GM12878 (cell line): ENCODE measurements at regions not wholly inside any gene's neighbourhood (a gene's known extent, or its start where the extent isn't known, plus 50 kb on each side); places are given as distances from the start of the nearest gene placed in this dataset.

Experiments
- ATAC-seq: fragments of 200-7000 bp; cut with Tn5 transposase; 3 replicates; pipeline ENCODE4 v1.9.1; 2020; ENCODE audit warnings: mild to moderate bottlenecking, moderate library complexity
- BruUV-seq: library from RNA; stranded (reverse); fragments of 400-500 nt; replicated peaks from 2 replicates; lab custom pipeline; 2021; lab: Mats Ljungman, UMichigan
- CTCF ChIA-PET: fragments of 300-600 bp; sonication (Branson Sonifier 250); formaldehyde crosslinking; extraction: SDS; loops from one replicate; lab custom pipeline; 2021; ENCODE audit warnings: inconsistent platforms; lab: Yijun Ruan, JAX
- POLR2A ChIA-PET: fragments of 350-600 bp; formaldehyde crosslinking; extraction: SDS; loops from one replicate; lab custom pipeline; 2021; ENCODE audit warnings: inconsistent platforms; lab: Charles Lee
- RAD21 ChIA-PET: fragments of 300-600 bp; sonication (Branson Sonifier 250); formaldehyde crosslinking; loops from one replicate; lab custom pipeline; 2023; ENCODE audit warnings: antibody characterized with exemption; ENCODE audit not compliant: unreplicated experiment; lab: Charles Lee
- SMC1A ChIA-PET: fragments of 300-600 bp; sonication (Branson Sonifier 250); formaldehyde crosslinking; loops from one replicate; lab custom pipeline; 2023; ENCODE audit not compliant: unreplicated experiment, uncharacterized antibody; lab: Charles Lee
- DNase-seq: peaks from one replicate; pipeline ENCODE4 v3.0.0-alpha.2; 2011; ENCODE audit warnings: low read depth, low spot score
- FAIRE-seq: peaks from 3 replicates; lab custom pipeline; 2011; peaks lifted over from hg19 to GRCh38; lab: Jason Lieb, UNC
- H2AFZ ChIP-seq: 2 replicates; pipeline ENCODE4 v1.6.0; 2011; ENCODE audit warnings: low read depth, low read length, control low read depth; ENCODE audit not compliant: control insufficient read depth
- H3K27ac ChIP-seq: 2 replicates; pipeline ENCODE4 v1.5.1; 2011; ENCODE audit warnings: control low read depth; ENCODE audit not compliant: control insufficient read depth, insufficient read depth
- H3K27me3 ChIP-seq, 2 experiments: replicated peaks in 1 of 2; 2 replicates each; pipeline versions ENCODE4 v1.6.0 to v1.6.1; 2011; ENCODE audit warnings: low read length in 1 of 2; ENCODE audit not compliant: control insufficient read depth in 2 of 2, insufficient read depth in 2 of 2
- H3K36me3 ChIP-seq, 2 experiments: 2 replicates each; pipeline ENCODE4 v1.5.1; 2011; ENCODE audit warnings: low read length in 1 of 2; ENCODE audit not compliant: control insufficient read depth in 2 of 2, insufficient read depth in 2 of 2
- H3K4me1 ChIP-seq: 2 replicates; pipeline ENCODE4 v1.6.1; 2011; ENCODE audit warnings: mild to moderate bottlenecking, low read length, moderate library complexity, mixed read lengths; ENCODE audit not compliant: control insufficient read depth, insufficient read depth
- H3K4me2 ChIP-seq: 2 replicates; pipeline ENCODE4 v1.6.0; 2011; ENCODE audit warnings: control low read depth; ENCODE audit not compliant: control insufficient read depth, insufficient read depth
- H3K4me3 ChIP-seq: fragments of 200-600 bp; sonication (generic); 2 replicates; pipeline ENCODE4 v1.5.1; 2016
- H3K79me2 ChIP-seq: 2 replicates; pipeline ENCODE4 v1.6.0; 2011; ENCODE audit warnings: low read length; ENCODE audit not compliant: control insufficient read depth, insufficient read depth
- H3K9ac ChIP-seq: 2 replicates; pipeline ENCODE4 v1.8.0; 2011; ENCODE audit warnings: low read length, control low read depth, mixed read lengths; ENCODE audit not compliant: control insufficient read depth, insufficient read depth
- H3K9me3 ChIP-seq: replicated peaks from 3 replicates; pipeline ENCODE4 v1.5.1; 2011; ENCODE audit warnings: mild to moderate bottlenecking, low read length; ENCODE audit not compliant: control insufficient read depth, insufficient read depth
- H4K20me1 ChIP-seq: 2 replicates; pipeline ENCODE4 v1.6.0; 2011; ENCODE audit not compliant: control insufficient read depth, insufficient read depth
- BRCA1 ChIP-seq: IDR thresholded peaks from 2 replicates; pipeline ENCODE4 v1.6.1; 2011; ENCODE audit warnings: low read depth, low read length, improper control_type of control experiment
- CREB1 ChIP-seq: IDR thresholded peaks from 2 replicates; pipeline ENCODE4 v1.6.1; 2012; ENCODE audit warnings: low read depth, mild to moderate bottlenecking, inconsistent platforms
- EP300 ChIP-seq, 2 experiments: fragments of 150-350 bp in 1 of 2; IDR thresholded peaks; 2 replicates each; pipeline ENCODE4 v1.6.1; 2011 to 2012; ENCODE audit warnings: low read depth in 2 of 2, low read length in 2 of 2, borderline replicate concordance in 1 of 2, improper control_type of control experiment in 1 of 2, inconsistent platforms in 1 of 2; ENCODE audit not compliant: control insufficient read depth in 1 of 2
- NRF1 ChIP-seq: conservative IDR thresholded peaks from 2 replicates; pipeline ENCODE4 v1.6.1; 2011; ENCODE audit warnings: mild to moderate bottlenecking, low read depth, low read length, improper control_type of control experiment
- PBX3 ChIP-seq: IDR thresholded peaks from 2 replicates; pipeline ENCODE4 v1.6.1; 2011; ENCODE audit warnings: mild to moderate bottlenecking, low read depth, low read length, moderate library complexity; ENCODE audit not compliant: insufficient replicate concordance
- STAT3 ChIP-seq: IDR thresholded peaks from 2 replicates; pipeline ENCODE4 v1.6.1; 2011; ENCODE audit warnings: low read depth, low read length, improper control_type of control experiment
- USF1 ChIP-seq: IDR thresholded peaks from 2 replicates; pipeline ENCODE4 v1.6.1; 2011; ENCODE audit warnings: borderline replicate concordance, low read depth, mild to moderate bottlenecking, moderate library complexity, mixed read lengths, low read length; ENCODE audit not compliant: insufficient read depth; ENCODE audit errors: extremely low read length
- YBX1 ChIP-seq: fragments of 450-650 bp; IDR thresholded peaks from 2 replicates; pipeline ENCODE4 v1.6.1; 2016; ENCODE audit warnings: antibody characterized with exemption
- WGBS: methylation state at CpG from one replicate; pipeline ENCODE4 v1.1.6; 2016; ENCODE audit warnings: low lambda C conversion rate; ENCODE audit not compliant: insufficient replicate concordance, insufficient coverage; ENCODE audit errors: missing lambda C conversion rate; 5-methylcytosine and 5-hydroxymethylcytosine counted together
- in situ Hi-C: fragments of 300-500 bp; cut with MboI; formaldehyde crosslinking; loops from 9 replicates; pipeline ENCODE4 v1.14.3; 2018; ENCODE audit warnings: mixed read lengths
- intact Hi-C: fragments of 100-400 bp; cut with micrococcal nuclease; formaldehyde crosslinking; loops from one replicate; pipeline ENCODE4 v1.14.2; 2022; ENCODE audit not compliant: unreplicated experiment

- CTCF ChIA-PET: no interaction called here
- H3K9ac ChIP-seq: no peak overlapping the region
- H3K4me1 ChIP-seq: no peaks in the 10 kb centered on the region
- peaks cover 1 to 5% of the 10 kb centered on the region in 2 experiments; a peak in 2 of 4 replicates for H3K27me3 ChIP-seq
- in situ Hi-C loops: no loop called here
- no peak for FAIRE-seq
- no peaks in the 10 kb centered on the region for H3K36me3 ChIP-seq
- POLR2A ChIA-PET: interaction anchor here (0.6 kb wide), 1 partner anchor 88 kb away, joined by 3 read pairs; no protein-coding TSS in a partner anchor
- SMC1A ChIA-PET: no interaction called here
- no peaks in the 10 kb centered on the region; the same call in 2 of the 3 replicates for H3K9me3 ChIP-seq
- TF ChIP-seq YBX1: no peak
- TF ChIP-seq STAT3: no peak
- TF ChIP-seq EP300 (IDR thresholded peaks at IDR 0.05; ENCODE audit: borderline replicate concordance in 1 of 2, control insufficient read depth in 1 of 2, low read depth in 2 of 2, low read length in 2 of 2): no peak
- TF ChIP-seq USF1: no peak
- TF ChIP-seq PBX3: no peak
- no peak for TF ChIP-seq CREB1
- TF ChIP-seq BRCA1: no peak
- TF ChIP-seq NRF1: no peak
- no peak overlapping the region for H3K27ac ChIP-seq
- H4K20me1 ChIP-seq: no peaks in the 10 kb centered on the region
- WGBS: 44% methylated on average over 9 of the region's 9 CpGs
- RAD21 ChIA-PET: interaction anchor here (0.6 kb wide), 1 partner anchor 265 kb away, joined by 4 read pairs; no protein-coding TSS in a partner anchor
- H3K79me2 ChIP-seq: no peaks in the 10 kb centered on the region
- intact Hi-C loops: no loop called here
- no peak overlapping the region for H2AFZ ChIP-seq
- H3K4me2 ChIP-seq: no peak overlapping the region
- DNase-seq: no peak
- no TSS peak for BruUV-seq
- ATAC-seq: no peak
- H3K4me3 ChIP-seq: no peak overlapping the region
Observed at GRCh38 chr20:24771542-24772061, 177.5 kb upstream of the CST7 start.
